HG03066 (cell line): ENCODE measurements at regions not wholly inside any gene's neighbourhood (a gene's known extent, or its start where the extent isn't known, plus 50 kb on each side); places are given as distances from the start of the nearest gene placed in this dataset.

ENCODE experiments used
- ATAC-seq: cut with Tn5 transposase; IDR thresholded peaks from one replicate; pipeline ENCODE4 v1.9.1; 2021; ENCODE audit warnings: low read depth; ENCODE audit not compliant: unreplicated experiment

GRCh38 chr19:28864024-28864503, 348.9 kb downstream of the UQCRFS1 start:
- no peak for ATAC-seq

GRCh38 chr19:28862238-28862637, 350.7 kb downstream of the UQCRFS1 start:
- ATAC-seq, result no peak

GRCh38 chr19:28859811-28860210, 353.1 kb downstream of the UQCRFS1 start:
- ATAC-seq, result no peak

DNA sequence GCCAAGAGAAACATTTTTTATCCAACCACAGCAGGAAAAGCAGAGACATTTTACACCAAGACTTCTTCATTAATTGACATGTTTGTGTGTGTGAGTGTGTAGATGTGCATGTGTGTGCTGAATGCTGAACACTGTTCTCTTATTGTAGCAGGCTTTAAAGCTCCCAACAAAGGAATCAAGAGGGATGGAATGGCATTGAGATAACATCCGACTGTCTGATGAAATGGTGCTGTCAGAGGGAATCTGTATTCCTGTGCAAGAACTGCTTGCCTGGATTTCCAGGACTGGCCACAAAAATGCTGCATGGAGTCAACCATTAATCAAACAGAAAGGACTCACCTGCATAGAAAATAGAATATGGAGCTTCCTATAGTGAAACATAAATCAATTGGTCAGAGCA, 354.0 kb downstream of the UQCRFS1 start:
- no peak for ATAC-seq

GRCh38 chr19:28857967-28858366, 355.0 kb downstream of the UQCRFS1 start:
- no peak for ATAC-seq

DNA sequence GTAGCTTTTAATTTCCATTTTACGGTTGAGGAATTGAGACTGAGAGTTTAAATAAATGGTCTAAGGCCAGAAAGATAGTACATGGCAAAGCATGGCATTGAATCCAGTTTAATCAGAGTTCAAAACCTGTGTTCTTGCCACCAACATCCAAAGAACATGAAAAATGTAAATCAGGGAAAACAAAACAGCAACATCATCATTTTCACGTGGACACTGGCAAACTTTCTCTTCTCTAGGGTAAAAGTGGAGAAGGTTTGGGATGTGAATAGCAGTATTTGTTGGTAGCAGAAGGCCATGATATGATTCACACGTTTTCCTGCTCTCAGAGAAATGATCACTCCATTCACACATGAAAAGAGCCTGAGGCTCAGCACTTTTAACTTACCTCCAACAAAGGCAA, 357.7 kb downstream of the UQCRFS1 start:
- ATAC-seq, result no peak

- ATAC-seq, result no peak
Measured at GRCh38 chr19:28847468-28847867, 365.5 kb downstream of the UQCRFS1 start.

- no peak for ATAC-seq
Measured at GRCh38 chr19:28846094-28846812, 366.7 kb downstream of the UQCRFS1 start.

DNA sequence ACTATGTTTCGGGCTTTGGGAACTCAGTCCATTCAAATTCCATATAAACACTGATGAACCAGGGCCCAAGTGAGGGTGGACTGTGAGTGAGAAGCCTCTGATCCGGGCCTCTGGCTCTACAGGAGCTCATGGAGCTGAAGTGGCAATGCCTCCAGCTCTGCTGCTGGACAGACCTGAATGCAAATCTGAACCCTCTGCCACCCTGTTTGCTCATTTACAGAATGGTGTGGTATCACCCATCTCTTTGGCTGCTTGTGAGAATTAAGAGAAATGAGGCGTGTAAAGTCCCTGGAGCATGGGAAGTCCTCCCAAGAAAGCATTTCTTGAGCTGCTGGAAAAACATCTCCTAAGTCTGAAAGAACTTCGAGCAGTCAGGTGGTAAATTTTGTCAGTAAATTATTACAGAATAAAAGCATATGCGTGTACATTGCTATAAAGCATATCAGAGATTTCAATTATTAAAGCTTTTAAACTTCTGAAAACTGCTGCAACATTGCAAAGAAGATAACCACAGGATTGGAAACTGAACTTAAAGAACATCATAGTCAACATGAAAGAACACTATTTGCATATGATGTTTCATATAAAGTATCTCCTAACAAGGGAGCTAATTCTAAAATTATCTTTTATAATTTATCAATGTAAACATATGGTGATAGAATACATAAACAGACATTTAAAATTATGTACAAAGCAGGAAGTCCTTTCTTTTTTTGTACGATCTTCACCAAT, 369.0 kb downstream of the UQCRFS1 start:
- no peak for ATAC-seq

DNA sequence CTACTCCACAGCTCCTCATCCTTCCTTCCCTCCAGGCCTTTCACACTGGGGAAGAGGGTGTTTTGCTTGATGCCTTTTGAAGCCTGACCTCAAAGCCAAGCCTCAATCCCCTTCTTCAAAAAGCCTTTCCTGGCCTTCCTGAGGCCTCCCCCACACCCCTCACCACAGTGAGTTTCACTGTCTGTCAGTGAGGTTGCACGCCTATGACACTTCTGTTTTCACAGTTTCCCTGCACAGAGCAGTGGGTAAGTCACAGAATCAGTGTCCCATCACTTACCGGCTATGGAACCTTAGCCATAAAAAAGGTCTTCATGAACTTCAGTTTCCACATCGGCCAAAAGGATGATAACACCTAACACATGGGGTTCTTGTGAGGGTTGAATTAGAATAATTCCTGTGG, 371.4 kb downstream of the UQCRFS1 start:
- no peak for ATAC-seq

DNA sequence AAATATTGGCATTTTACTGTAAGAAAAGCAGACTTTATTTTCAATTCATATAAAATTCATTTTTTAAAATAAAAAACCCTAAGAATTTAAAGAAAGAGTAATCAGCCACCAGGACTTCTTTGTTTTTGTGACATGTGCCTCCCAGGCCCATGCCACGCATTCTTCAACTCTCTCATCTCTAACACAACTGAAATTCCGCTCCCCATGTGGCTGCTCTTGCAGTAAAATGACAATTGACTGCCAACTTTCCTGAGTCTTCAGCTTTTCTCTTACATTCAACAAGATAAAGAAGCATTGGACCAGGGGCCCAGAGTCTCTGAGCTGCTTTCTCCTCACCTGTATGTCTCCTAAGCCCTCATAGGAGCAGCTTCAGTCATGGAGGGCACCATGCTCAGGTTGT, 372.1 kb downstream of the UQCRFS1 start:
- ATAC-seq, result no peak

DNA sequence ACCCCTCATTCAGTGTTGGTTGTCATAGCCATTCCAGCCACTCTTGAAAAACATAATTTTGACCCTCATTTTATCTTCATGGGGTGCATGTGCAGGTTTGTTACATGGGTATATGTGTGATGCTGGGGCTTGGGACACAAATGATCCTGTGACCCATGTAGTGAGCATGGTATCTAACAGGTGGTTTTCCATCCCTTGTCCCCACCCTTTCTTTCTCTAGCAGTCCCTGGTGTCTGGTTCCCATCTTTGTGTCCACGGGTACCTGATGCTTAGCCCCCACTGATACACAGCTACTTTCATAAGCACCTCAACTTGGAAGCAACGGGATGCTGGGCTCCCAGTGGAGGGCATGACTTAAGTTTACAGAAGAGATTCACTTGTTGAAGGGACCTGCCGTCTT, 373.5 kb downstream of the UQCRFS1 start:
- ATAC-seq, result no peak

GRCh38 chr19:28838909-28839308, 374.0 kb downstream of the UQCRFS1 start:
- no peak for ATAC-seq

- no peak for ATAC-seq
Measured at GRCh38 chr19:28836421-28836820, 376.5 kb downstream of the UQCRFS1 start.

- no peak for ATAC-seq
Measured at GRCh38 chr19:28834996-28835395, 378.0 kb downstream of the UQCRFS1 start.

GRCh38 chr19:28831462-28831861, 381.5 kb downstream of the UQCRFS1 start:
- ATAC-seq, result no peak

DNA sequence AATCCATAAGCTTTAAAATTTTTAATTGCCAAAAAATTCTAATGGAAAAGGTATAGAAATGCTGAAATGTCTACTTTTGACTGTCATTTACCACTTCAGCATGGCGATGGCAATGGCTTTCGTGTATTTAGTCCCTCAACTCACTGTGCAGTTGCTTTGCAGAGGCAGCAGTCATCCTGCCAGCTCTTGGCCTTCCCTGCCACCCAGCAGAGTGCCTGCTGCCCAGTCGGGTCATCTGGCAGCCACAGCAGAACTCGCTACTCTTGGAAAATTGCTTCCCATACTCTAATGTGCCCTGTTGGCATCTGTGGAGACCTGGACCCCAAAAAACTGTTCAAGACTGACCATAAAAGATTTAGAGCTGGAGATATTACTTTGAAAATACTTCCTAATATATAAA, 383.2 kb downstream of the UQCRFS1 start:
- ATAC-seq, result no peak

DNA sequence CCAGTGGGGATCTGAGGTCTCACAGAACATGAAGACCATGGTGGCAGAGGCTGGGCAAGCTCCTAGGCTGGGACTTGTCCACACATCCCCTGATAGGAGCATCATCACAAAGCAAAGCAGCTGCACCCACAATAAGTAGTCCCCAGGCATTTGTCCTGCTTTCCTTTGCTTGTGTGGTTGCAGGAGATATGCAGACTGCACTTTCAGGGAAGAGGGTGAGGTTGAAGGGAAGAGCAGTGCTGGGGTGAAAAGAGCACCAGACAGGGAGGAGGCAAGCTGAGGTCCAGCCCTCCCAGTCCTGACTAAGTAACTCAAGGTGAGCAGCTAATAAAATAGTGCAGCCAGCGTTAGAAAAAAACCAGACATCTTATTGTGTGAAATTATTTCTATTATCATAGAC, 383.6 kb downstream of the UQCRFS1 start:
- no peak for ATAC-seq

GRCh38 chr19:28828276-28828870, 384.6 kb downstream of the UQCRFS1 start:
- no peak for ATAC-seq

GRCh38 chr19:28827382-28827781, 385.6 kb downstream of the UQCRFS1 start:
- no peak for ATAC-seq

- no peak for ATAC-seq
Measured at GRCh38 chr19:28823338-28823961, 389.5 kb downstream of the UQCRFS1 start.
